ENCODE measurements at regions not wholly inside any gene's neighbourhood (a gene's known extent, or its start where the extent isn't known, plus 50 kb on each side); places are given as distances from the start of the nearest gene placed in this dataset.

- TF ChIP-seq, protein P1, sequence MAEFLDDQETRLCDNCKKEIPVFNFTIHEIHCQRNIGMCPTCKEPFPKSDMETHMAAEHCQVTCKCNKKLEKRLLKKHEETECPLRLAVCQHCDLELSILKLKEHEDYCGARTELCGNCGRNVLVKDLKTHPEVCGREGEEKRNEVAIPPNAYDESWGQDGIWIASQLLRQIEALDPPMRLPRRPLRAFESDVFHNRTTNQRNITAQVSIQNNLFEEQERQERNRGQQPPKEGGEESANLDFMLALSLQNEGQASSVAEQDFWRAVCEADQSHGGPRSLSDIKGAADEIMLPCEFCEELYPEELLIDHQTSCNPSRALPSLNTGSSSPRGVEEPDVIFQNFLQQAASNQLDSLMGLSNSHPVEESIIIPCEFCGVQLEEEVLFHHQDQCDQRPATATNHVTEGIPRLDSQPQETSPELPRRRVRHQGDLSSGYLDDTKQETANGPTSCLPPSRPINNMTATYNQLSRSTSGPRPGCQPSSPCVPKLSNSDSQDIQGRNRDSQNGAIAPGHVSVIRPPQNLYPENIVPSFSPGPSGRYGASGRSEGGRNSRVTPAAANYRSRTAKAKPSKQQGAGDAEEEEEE (CRISPR knock-in tag; IDR thresholded peaks at IDR 0.05; ENCODE audit: borderline replicate concordance), result no peak
- TF ChIP-seq SMAD1 (CRISPR knock-in tag; IDR thresholded peaks at IDR 0.05; ENCODE audit: borderline replicate concordance, low read depth) (no peak; the same call in 1 of the 2 replicates), MAZ (IDR thresholded peaks at IDR 0.05; ENCODE audit: borderline replicate concordance, low read depth, low read length) (no peak), MAZ (CRISPR knock-in tag; IDR thresholded peaks at IDR 0.05; ENCODE audit: low read depth) (no peak), KLF12 (CRISPR knock-in tag; IDR thresholded peaks at IDR 0.05; ENCODE audit: borderline replicate concordance) (no peak), MLLT10 (CRISPR knock-in tag; IDR thresholded peaks at IDR 0.05) (no peak), ZFAT (CRISPR knock-in tag; conservative IDR thresholded peaks at IDR 0.05) (no peak), SKI (IDR thresholded peaks at IDR 0.05; ENCODE audit: partially characterized antibody) (no peak), ZNF615 (CRISPR knock-in tag; IDR thresholded peaks at IDR 0.05; ENCODE audit: borderline replicate concordance) (no peak), ZNF639 (CRISPR knock-in tag; conservative IDR thresholded peaks at IDR 0.05) (no peak), KDM1A (CRISPR knock-in tag; IDR thresholded peaks at IDR 0.05) (no peak), ARID3A (IDR thresholded peaks at IDR 0.05; ENCODE audit: low read depth, low read length) (no peak), FOXM1 (CRISPR knock-in tag; IDR thresholded peaks at IDR 0.05) (no peak), HNRNPLL (IDR thresholded peaks at IDR 0.05; ENCODE audit: low read depth, low read length, poor library complexity, severe bottlenecking) (no peak), ZNF280D (CRISPR knock-in tag; IDR thresholded peaks at IDR 0.05) (no peak)
- TF ChIP-seq, protein P2, sequence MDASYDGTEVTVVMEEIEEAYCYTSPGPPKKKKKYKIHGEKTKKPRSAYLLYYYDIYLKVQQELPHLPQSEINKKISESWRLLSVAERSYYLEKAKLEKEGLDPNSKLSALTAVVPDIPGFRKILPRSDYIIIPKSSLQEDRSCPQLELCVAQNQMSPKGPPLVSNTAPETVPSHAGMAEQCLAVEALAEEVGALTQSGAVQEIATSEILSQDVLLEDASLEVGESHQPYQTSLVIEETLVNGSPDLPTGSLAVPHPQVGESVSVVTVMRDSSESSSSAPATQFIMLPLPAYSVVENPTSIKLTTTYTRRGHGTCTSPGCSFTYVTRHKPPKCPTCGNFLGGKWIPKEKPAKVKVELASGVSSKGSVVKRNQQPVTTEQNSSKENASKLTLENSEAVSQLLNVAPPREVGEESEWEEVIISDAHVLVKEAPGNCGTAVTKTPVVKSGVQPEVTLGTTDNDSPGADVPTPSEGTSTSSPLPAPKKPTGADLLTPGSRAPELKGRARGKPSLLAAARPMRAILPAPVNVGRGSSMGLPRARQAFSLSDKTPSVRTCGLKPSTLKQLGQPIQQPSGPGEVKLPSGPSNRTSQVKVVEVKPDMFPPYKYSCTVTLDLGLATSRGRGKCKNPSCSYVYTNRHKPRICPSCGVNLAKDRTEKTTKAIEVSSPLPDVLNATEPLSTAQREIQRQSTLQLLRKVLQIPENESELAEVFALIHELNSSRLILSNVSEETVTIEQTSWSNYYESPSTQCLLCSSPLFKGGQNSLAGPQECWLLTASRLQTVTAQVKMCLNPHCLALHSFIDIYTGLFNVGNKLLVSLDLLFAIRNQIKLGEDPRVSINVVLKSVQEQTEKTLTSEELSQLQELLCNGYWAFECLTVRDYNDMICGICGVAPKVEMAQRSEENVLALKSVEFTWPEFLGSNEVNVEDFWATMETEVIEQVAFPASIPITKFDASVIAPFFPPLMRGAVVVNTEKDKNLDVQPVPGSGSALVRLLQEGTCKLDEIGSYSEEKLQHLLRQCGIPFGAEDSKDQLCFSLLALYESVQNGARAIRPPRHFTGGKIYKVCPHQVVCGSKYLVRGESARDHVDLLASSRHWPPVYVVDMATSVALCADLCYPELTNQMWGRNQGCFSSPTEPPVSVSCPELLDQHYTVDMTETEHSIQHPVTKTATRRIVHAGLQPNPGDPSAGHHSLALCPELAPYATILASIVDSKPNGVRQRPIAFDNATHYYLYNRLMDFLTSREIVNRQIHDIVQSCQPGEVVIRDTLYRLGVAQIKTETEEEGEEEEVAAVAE (CRISPR knock-in tag; IDR thresholded peaks at IDR 0.05; ENCODE audit: borderline replicate concordance), result no peak
Observed at GRCh38 chr20:40945754-40946450, 82.7 kb upstream of the TOP1 start (continued).
